ENCODE measurements at regions not wholly inside any gene's neighbourhood (a gene's known extent, or its start where the extent isn't known, plus 50 kb on each side); places are given as distances from the start of the nearest gene placed in this dataset.

DNA sequence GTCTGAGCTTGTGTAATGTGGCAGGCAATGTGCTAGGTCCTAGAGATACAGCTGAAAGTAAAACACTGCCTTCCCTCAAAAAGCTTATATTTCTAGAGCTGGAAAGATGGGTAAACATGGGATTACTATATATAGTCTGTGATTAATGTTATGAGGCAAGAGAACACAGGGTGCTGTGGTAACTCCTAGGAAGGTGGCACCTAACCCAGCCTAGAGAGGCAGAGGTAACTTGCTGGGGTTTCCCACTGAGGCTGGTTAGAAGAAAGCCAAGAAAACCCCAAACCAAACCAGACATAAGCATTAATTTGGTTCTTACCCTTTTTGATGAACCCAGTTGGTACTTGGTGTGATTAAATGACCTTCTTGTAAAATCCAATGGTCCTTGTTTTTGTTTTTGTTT, 315.0 kb downstream of the PPP1R2C start:
- DNase-seq = no peak
- intact Hi-C loops (cut with DNase I; ENCODE audit: low total_unique reads) = no loop called here
- no peaks in the 10 kb centered on the region for H3K9me3 ChIP-seq
- no peak overlapping the region for H3K27ac ChIP-seq
- no peaks in the 10 kb centered on the region for H3K4me1 ChIP-seq
- H3K4me3 ChIP-seq = no peak overlapping the region
- no peaks in the 10 kb centered on the region for H3K36me3 ChIP-seq (ENCODE audit: low read depth, missing control alignments)
- no peaks in the 10 kb centered on the region for H3K27me3 ChIP-seq
- TF ChIP-seq, protein P1, sequence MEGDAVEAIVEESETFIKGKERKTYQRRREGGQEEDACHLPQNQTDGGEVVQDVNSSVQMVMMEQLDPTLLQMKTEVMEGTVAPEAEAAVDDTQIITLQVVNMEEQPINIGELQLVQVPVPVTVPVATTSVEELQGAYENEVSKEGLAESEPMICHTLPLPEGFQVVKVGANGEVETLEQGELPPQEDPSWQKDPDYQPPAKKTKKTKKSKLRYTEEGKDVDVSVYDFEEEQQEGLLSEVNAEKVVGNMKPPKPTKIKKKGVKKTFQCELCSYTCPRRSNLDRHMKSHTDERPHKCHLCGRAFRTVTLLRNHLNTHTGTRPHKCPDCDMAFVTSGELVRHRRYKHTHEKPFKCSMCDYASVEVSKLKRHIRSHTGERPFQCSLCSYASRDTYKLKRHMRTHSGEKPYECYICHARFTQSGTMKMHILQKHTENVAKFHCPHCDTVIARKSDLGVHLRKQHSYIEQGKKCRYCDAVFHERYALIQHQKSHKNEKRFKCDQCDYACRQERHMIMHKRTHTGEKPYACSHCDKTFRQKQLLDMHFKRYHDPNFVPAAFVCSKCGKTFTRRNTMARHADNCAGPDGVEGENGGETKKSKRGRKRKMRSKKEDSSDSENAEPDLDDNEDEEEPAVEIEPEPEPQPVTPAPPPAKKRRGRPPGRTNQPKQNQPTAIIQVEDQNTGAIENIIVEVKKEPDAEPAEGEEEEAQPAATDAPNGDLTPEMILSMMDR (IDR thresholded peaks at IDR 0.05) = no peak
- no peak for TF ChIP-seq POLR2A (IDR thresholded peaks at IDR 0.05)

DNA sequence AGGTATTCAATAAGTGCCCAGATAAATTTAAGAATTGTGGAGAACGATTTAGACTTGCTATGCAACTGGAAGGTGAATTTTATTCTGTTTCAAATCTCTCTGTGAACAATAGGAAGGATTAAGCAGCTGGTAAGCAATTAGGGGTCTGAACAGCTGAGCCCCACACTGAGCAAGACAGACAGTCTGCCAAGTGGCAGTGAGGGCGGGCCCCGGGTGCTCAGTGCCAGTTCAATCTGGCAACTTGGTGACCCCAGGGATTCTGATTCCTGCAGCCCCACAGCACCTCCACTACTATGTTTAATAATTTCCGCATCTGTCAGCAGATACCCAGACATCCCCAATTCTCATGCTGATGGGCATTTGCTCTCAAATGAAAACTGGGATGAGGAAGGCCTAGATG, 317.3 kb downstream of the PPP1R2C start:
- no peak overlapping the region for H3K27ac ChIP-seq
- intact Hi-C loops (cut with DNase I; ENCODE audit: low total_unique reads) = no loop called here
- H3K27me3 ChIP-seq = no peaks in the 10 kb centered on the region
- no peak for DNase-seq
- H3K9me3 ChIP-seq = no peaks in the 10 kb centered on the region
- H3K4me1 ChIP-seq = no peaks in the 10 kb centered on the region
- TF ChIP-seq, protein P1 (IDR thresholded peaks at IDR 0.05) = no peak
- no peak for TF ChIP-seq POLR2A (IDR thresholded peaks at IDR 0.05)
- 77 to 93% methylated on average over 4 of the region's 4 CpGs for WGBS, 2 donors
- no peaks in the 10 kb centered on the region for H3K36me3 ChIP-seq (ENCODE audit: low read depth, missing control alignments)
- no peak overlapping the region for H3K4me3 ChIP-seq

DNA sequence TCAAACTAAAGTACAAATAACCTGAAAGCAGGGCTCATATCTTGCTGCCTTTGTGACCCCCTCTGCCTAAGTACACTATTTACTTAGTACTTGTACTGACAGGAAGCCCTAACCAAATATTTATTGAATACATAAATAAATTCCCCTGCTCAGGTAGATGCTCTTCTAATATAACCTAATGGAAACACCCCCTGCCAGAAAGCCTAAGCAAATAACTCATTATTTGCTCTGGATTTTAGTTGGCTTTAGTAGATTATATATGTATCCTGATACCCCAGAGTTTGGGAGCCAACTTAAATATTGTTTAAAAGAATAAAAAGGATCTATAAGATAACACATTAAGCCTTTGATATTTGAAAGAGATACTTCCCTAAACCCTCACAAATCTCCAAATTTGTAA, 318.2 kb downstream of the PPP1R2C start:
- intact Hi-C loops (cut with DNase I; ENCODE audit: low total_unique reads) = no loop called here
- Histone ChIP-seq H3K4me3 (no peak overlapping the region), H3K9me3 (no peaks in the 10 kb centered on the region), H3K36me3 (ENCODE audit: low read depth, missing control alignments) (no peaks in the 10 kb centered on the region), H3K27me3 (no peaks in the 10 kb centered on the region), H3K4me1 (no peaks in the 10 kb centered on the region), H3K27ac (no peak overlapping the region)
- TF ChIP-seq POLR2A (IDR thresholded peaks at IDR 0.05) = no peak
- TF ChIP-seq, protein P1 (IDR thresholded peaks at IDR 0.05) = no peak
- DNase-seq = no peak

DNA sequence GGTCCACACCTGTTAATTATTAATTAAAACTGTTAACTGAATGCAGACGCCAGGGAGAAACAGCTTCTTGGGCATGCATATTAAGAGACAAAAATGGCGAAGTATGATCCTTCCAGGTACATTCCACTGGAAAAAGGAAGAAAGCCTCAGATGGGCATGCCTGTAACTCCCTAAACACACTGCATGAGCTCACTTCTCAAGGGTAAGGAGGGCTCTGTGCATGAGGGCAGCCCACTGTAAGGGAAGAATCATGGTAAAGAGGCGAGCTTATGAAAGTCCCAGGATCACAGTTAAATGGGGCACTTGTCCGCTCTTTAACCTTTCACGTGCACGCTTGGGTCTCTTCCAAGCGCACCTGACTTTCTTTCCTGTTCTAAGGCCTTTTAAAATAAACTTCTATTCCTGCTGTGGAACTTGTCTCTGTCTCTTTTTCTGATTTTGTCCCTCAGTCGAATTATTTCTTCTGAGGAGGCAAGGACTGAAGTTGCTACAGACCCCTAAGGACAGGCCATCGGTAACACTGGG, 321.7 kb downstream of the PPP1R2C start:
- no peak for DNase-seq
- H3K4me1 ChIP-seq = no peaks in the 10 kb centered on the region
- no peak overlapping the region for H3K4me3 ChIP-seq
- no peaks in the 10 kb centered on the region for H3K36me3 ChIP-seq (ENCODE audit: low read depth, missing control alignments)
- WGBS, 2 donors = 70 to 81% methylated on average over 9 of the region's 9 CpGs
- intact Hi-C loops (cut with DNase I; ENCODE audit: low total_unique reads) = no loop called here
- H3K27me3 ChIP-seq = no peaks in the 10 kb centered on the region
- H3K9me3 ChIP-seq = no peaks in the 10 kb centered on the region
- TF ChIP-seq, protein P1 (IDR thresholded peaks at IDR 0.05) = no peak
- no peak overlapping the region for H3K27ac ChIP-seq

DNA sequence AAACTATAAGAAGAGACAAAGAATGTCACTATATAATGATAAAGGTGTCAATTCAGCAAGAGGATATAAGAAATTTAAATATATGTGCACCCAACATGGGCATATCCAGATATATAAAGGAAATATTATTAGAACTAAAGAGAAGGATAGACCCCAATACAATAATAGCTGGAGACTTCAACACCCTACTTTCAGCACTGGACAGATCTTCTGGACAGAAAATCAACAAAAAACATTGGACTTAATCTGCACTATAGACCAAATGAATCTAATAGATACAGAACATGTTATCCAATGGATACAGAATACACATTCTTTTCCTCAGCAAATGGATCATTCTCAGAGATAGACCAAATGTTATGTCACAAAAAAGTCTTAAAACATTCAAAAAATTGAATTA, 327.7 kb downstream of the PPP1R2C start:
- intact Hi-C loops (cut with DNase I; ENCODE audit: low total_unique reads) = no loop called here
- TF ChIP-seq, protein P1 (IDR thresholded peaks at IDR 0.05) = no peak
- TF ChIP-seq POLR2A (IDR thresholded peaks at IDR 0.05) = no peak
- no peaks in the 10 kb centered on the region for H3K27me3 ChIP-seq
- no peaks in the 10 kb centered on the region for H3K9me3 ChIP-seq
- H3K4me3 ChIP-seq = no peak overlapping the region
- H3K4me1 ChIP-seq = no peaks in the 10 kb centered on the region
- no peaks in the 10 kb centered on the region for H3K36me3 ChIP-seq (ENCODE audit: low read depth, missing control alignments)
- no peak for DNase-seq
- H3K27ac ChIP-seq = no peak overlapping the region
